SIG-M5 treated with dmso at 0.1 percent for 504 hours (cell line): ENCODE measurements at regions not wholly inside any gene's neighbourhood (a gene's known extent, or its start where the extent isn't known, plus 50 kb on each side); places are given as distances from the start of the nearest gene placed in this dataset.
"Not testable (repeated sequence)": the region's sequence is repeated elsewhere in the genome, so short reads cannot be mapped to it uniquely, and the experiment has no call there.

ENCODE experiments used
- DNase-seq: peaks from one replicate; lab custom pipeline; 2025; ENCODE audit not compliant: unreplicated experiment; lab: John Stamatoyannopoulos, UW

- no peak for DNase-seq
These were observed 53.7 kb upstream of the OTOGL start for GRCh38 chr12:80045594-80045993.

- DNase-seq = no peak
These were observed 54.7 kb upstream of the OTOGL start for GRCh38 chr12:80044694-80045046.

- no peak for DNase-seq
These were observed 57.6 kb upstream of the OTOGL start for GRCh38 chr12:80041692-80042091.

GRCh38 chr12:80041071-80041470, 58.3 kb upstream of the OTOGL start:
- no peak for DNase-seq

GRCh38 chr12:80040075-80040738, 59.1 kb upstream of the OTOGL start:
- DNase-seq = no peak

- DNase-seq = no peak
These were observed 61.2 kb upstream of the OTOGL start for GRCh38 chr12:80038062-80038560.

GRCh38 chr12:80033448-80033847, 65.9 kb upstream of the OTOGL start:
- no peak for DNase-seq

- no peak for DNase-seq
These were observed 66.4 kb upstream of the OTOGL start for GRCh38 chr12:80032946-80033345.

GRCh38 chr12:80031229-80031628, 68.1 kb upstream of the OTOGL start:
- DNase-seq = no peak

- DNase-seq = no peak
These were observed 73.7 kb upstream of the OTOGL start for GRCh38 chr12:80025638-80026037.

- DNase-seq = no peak
These were observed 79.6 kb upstream of the OTOGL start for GRCh38 chr12:80019691-80020090.

GRCh38 chr12:80018119-80018518, 81.2 kb upstream of the OTOGL start:
- no peak for DNase-seq

- DNase-seq = no peak
These were observed 82.0 kb upstream of the OTOGL start for GRCh38 chr12:80017261-80017870.

GRCh38 chr12:80016684-80017083, 81.8 kb upstream of the PPP1R12A start:
- no peak for DNase-seq

GRCh38 chr12:80015660-80016059, 80.8 kb upstream of the PPP1R12A start:
- no peak for DNase-seq

GRCh38 chr12:80003744-80004143, 68.8 kb upstream of the PPP1R12A start:
- not testable (repeated sequence) for DNase-seq

- DNase-seq = no peak
These were observed 66.7 kb upstream of the PPP1R12A start for GRCh38 chr12:80001562-80001961.

- DNase-seq = no peak
These were observed 65.9 kb upstream of the PPP1R12A start for GRCh38 chr12:80000831-80001230.

GRCh38 chr12:79998554-79998953, 63.7 kb upstream of the PPP1R12A start:
- no peak for DNase-seq

- DNase-seq = peak; percentile 84
These were observed 62.3 kb upstream of the PPP1R12A start for GRCh38 chr12:79997096-79997791.

GRCh38 chr12:79995385-79996084, 60.6 kb upstream of the PPP1R12A start:
- not testable (repeated sequence) for DNase-seq
